DOHH2 (cell line): ENCODE measurements at regions not wholly inside any gene's neighbourhood (a gene's known extent, or its start where the extent isn't known, plus 50 kb on each side); places are given as distances from the start of the nearest gene placed in this dataset.

ENCODE experiments used
- EZH2phosphoT487 ChIP-seq: fragments of 200-600 bp; sonication (generic); IDR thresholded peaks from 2 replicates; pipeline ENCODE4 v1.6.1; 2017; ENCODE audit warnings: borderline replicate concordance, mild to moderate bottlenecking, antibody characterized with exemption, low read length, moderate library complexity, mixed read lengths
- TF ChIP-seq, protein P1 (sequence below): fragments of 200-600 bp; sonication (generic); IDR thresholded peaks from one replicate; pipeline ENCODE4 v1.5.1; 2014; ENCODE audit warnings: antibody characterized with exemption, mild to moderate bottlenecking, low read depth, low read length; ENCODE audit not compliant: poor library complexity, severe bottlenecking

- TF ChIP-seq, protein P1, sequence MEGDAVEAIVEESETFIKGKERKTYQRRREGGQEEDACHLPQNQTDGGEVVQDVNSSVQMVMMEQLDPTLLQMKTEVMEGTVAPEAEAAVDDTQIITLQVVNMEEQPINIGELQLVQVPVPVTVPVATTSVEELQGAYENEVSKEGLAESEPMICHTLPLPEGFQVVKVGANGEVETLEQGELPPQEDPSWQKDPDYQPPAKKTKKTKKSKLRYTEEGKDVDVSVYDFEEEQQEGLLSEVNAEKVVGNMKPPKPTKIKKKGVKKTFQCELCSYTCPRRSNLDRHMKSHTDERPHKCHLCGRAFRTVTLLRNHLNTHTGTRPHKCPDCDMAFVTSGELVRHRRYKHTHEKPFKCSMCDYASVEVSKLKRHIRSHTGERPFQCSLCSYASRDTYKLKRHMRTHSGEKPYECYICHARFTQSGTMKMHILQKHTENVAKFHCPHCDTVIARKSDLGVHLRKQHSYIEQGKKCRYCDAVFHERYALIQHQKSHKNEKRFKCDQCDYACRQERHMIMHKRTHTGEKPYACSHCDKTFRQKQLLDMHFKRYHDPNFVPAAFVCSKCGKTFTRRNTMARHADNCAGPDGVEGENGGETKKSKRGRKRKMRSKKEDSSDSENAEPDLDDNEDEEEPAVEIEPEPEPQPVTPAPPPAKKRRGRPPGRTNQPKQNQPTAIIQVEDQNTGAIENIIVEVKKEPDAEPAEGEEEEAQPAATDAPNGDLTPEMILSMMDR, result no peak
- no peak for TF ChIP-seq EZH2phosphoT487
Measured at GRCh38 chr2:236934166-236934565, 151.5 kb upstream of the COPS8 start.
